Thoracic aorta (tissue), 2 donors: ENCODE measurements at regions not wholly inside any gene's neighbourhood (a gene's known extent, or its start where the extent isn't known, plus 50 kb on each side); places are given as distances from the start of the nearest gene placed in this dataset.

Experiments used
- ATAC-seq: fragments of 150-250 bp; one replicate; pipeline ENCODE4 v1.8.0; 2017; ENCODE audit warnings: low read depth; ENCODE audit not compliant: insufficient number of reproducible peaks, low FRiP score
- DNase-seq: peaks from one replicate; pipeline ENCODE4 v3.0.0-alpha.2; 2020; ENCODE audit warnings: low spot score
- H3K27ac ChIP-seq, 2 donors: fragments of 200-600 bp; sonication (generic); 1 replicate in 1 of 2; 2 replicates in 1 of 2; pipeline ENCODE4 v1.5.1; 2016; ENCODE audit warnings: mild to moderate bottlenecking in 2 of 2, moderate library complexity in 2 of 2
- H3K27me3 ChIP-seq: fragments of 200-600 bp; sonication (generic); replicated peaks from 2 replicates; pipeline ENCODE4 v1.6.0; 2016; ENCODE audit warnings: mild to moderate bottlenecking; ENCODE audit not compliant: insufficient read depth
- H3K36me3 ChIP-seq: fragments of 200-600 bp; sonication (generic); one replicate; pipeline ENCODE4 v1.5.1; 2016
- H3K4me1 ChIP-seq, 2 donors: fragments of 200-600 bp; sonication (generic); 1 replicate in 1 of 2; 2 replicates in 1 of 2; pipeline versions ENCODE4 v1.5.1 to v1.6.0; 2016; ENCODE audit warnings: low read depth in 2 of 2, mild to moderate bottlenecking in 1 of 2; ENCODE audit not compliant: control insufficient read depth in 1 of 2
- H3K4me3 ChIP-seq: fragments of 200-600 bp; sonication (generic); 2 replicates; pipeline ENCODE4 v1.5.1; 2016; ENCODE audit warnings: mild to moderate bottlenecking
- H3K9me3 ChIP-seq: fragments of 200-600 bp; sonication (generic); 2 replicates; pipeline ENCODE4 v1.5.1; 2016
- CTCF ChIP-seq: fragments of 200-600 bp; sonication (generic); IDR thresholded peaks from one replicate; pipeline ENCODE4 v1.5.1; 2019; ENCODE audit warnings: antibody characterized with exemption

DNA sequence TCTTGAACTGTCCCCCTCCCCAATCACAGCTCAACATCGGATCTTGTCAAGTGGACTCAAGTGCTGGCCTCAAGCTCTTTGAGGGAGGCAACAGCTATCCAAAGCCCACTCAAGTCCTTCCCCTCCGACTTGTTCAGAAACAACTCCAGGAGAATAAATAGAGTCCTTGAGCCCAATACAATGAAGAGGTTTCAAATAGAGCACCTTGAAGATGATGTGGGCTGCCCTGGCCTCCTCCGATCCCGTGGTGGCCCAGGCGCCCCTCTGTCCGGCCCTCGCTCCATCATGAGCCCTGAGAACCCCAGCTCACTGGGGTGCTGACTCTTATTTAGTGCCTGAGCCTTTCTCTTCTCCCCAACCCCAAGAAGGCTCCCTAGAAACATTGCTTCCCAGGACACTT is 164.3 kb upstream of the PMEPA1 start:
- no peak for TF ChIP-seq CTCF
- Histone ChIP-seq H3K27me3 (no peaks in the 10 kb centered on the region), H3K36me3 (no peaks in the 10 kb centered on the region), H3K9me3 (no peaks in the 10 kb centered on the region), H3K4me1 (peaks cover 0 to 16% of the 10 kb centered on the region in 2 donors), H3K4me3 (no peak overlapping the region), H3K27ac (no peak overlapping the region)
- DNase-seq (no peak), ATAC-seq (no peak)

DNA sequence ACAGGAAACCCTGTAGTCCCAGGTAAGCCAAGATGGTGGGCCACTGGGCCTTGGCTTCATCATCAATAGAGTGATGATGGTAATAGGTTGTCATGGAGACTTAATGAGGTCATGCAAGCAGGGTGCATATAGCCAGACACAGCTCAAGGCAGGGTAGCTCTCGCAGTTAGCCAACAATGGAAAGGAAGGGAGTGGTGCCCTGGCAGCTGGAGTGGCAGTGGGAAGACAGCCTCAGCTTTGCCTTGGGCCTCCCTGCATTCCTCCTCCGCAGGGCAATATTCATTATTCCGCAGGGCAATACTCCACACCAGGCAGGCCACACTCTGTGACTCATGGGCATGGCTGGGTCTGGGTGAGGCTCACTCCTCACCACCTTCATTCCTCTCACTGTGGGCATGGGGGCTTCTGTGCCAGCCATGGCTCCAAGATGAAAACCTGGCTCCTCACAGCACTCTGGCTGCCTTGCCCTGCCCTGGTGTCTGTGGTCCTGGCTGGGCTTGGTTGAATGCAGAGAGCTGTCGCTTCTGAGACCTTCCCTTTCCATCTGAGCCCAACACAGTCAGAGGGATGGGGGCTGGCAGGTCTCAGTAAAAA is 163.1 kb upstream of the PMEPA1 start:
- Histone ChIP-seq H3K36me3 (no peaks in the 10 kb centered on the region), H3K4me1 (peaks cover 0 to 14% of the 10 kb centered on the region in 2 donors), H3K9me3 (no peaks in the 10 kb centered on the region), H3K4me3 (no peak overlapping the region), H3K27me3 (no peaks in the 10 kb centered on the region), H3K27ac (no peak overlapping the region)
- no peak for TF ChIP-seq CTCF
- ATAC-seq: no peak
- DNase-seq: no peak

- Histone ChIP-seq H3K27ac (no peak overlapping the region), H3K9me3 (no peaks in the 10 kb centered on the region), H3K36me3 (no peaks in the 10 kb centered on the region), H3K4me3 (no peak overlapping the region), H3K27me3 (no peaks in the 10 kb centered on the region), H3K4me1 (no peaks in the 10 kb centered on the region)
- ATAC-seq (no peak), DNase-seq (no peak)
- TF ChIP-seq CTCF: no peak
Measured at GRCh38 chr20:57871237-57871632, 161.4 kb upstream of the PMEPA1 start.

DNA sequence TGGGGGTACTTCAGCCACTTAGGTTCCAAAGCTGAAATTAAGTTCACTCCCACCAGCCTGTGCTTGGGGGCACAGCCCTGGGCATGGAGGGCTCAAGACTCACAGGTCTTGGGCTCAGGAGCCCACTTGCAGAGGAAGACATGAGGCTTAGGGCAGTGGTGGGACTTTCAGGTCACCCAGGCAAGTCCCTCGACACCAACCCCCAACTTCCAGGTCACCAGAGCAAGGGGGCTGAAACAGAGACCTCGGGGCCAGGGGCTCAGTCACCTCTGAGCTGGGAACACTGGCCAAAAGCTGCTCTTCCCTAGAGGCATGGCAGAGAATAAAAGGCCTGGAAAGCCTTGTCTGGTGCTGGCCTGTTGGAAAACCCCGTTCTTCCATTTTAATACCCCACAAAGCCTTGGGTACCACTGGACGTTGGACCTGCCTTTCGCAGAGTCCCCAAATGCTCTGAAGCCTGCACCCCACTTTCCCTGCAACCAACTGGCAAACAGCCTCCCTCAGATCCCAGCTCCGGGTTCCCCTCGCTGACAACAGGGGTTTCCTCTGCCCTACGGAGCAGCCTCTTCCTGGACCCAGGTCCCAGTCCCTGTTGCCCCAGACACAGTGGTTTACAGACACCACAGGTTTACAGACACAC is 160.9 kb upstream of the PMEPA1 start:
- H3K27me3 ChIP-seq: no peaks in the 10 kb centered on the region
- ATAC-seq (no peak), DNase-seq (no peak)
- H3K27ac ChIP-seq: no peak overlapping the region
- no peak overlapping the region for H3K4me3 ChIP-seq
- TF ChIP-seq CTCF: no peak
- H3K36me3 ChIP-seq: no peaks in the 10 kb centered on the region
- no peaks in the 10 kb centered on the region for H3K9me3 ChIP-seq
- H3K4me1 ChIP-seq: no peaks in the 10 kb centered on the region

DNA sequence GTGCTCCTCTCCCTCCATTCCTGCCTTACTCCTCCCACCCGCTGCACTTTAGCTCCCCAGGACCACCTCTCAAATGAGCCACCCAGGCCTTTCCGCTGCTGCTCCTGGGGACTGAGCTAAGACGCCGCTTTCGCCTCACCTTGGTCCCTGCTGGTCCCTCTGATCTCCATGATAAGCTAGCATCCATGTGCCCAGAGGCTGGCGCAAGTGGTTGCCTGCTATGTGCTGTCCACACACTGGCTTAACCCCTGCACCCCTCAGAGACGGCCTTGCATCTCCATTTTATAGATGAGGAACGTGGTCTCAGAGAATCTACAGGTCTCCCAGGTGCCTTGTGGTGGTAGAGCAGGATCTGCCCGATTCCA is 160.1 kb upstream of the PMEPA1 start:
- H3K36me3 ChIP-seq: no peaks in the 10 kb centered on the region
- DNase-seq (no peak), ATAC-seq (no peak)
- no peak overlapping the region for H3K27ac ChIP-seq
- no peaks in the 10 kb centered on the region for H3K27me3 ChIP-seq
- H3K4me1 ChIP-seq: no peaks in the 10 kb centered on the region
- no peaks in the 10 kb centered on the region for H3K9me3 ChIP-seq
- TF ChIP-seq CTCF: no peak
- no peak overlapping the region for H3K4me3 ChIP-seq
